ENCODE measurements at regions not wholly inside any gene's neighbourhood (a gene's known extent, or its start where the extent isn't known, plus 50 kb on each side); places are given as distances from the start of the nearest gene placed in this dataset.
"Not testable (repeated sequence)": the region's sequence is repeated elsewhere in the genome, so short reads cannot be mapped to it uniquely, and the experiment has no call there.

DNA sequence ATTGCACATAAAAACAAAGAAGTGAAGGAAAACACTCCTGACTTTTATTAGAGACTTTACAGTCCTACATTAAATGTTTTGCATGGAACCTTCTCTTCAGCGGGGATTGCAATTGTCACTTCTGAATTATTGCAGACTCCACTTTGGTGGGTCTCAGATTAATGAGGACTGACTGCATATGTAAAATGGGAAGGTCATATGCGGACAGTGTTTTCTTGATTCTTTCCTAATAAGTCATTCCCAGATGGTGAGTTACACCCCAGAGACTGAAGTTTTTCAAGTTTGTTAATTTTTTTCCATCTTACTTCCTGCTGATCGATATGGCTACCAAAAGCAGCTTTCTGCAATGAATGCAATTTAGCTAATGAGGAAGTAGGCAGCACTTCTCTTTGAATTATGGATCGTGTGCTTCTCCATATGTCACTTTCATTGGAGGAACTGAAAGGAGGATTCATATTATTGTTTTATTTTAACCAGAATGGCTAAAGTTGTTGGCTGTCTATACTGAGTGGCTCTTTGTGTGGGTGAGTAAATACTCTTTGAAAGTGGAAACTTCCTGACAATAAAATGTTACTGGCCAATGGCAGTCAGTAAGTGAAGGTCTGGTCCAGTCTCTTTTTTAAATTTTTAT lies 119.3 kb upstream of the CLNK start:
- Mint-ChIP-seq H3K36me3 (ENCODE audit: insufficient read depth) (no peaks in the 10 kb centered on the region), H3K9me3 (peaks cover 1 to 4% of the 10 kb centered on the region in 2 donors), H3K4me1 (ENCODE audit: low read depth in 2 of 2) (no peaks in the 10 kb centered on the region), H3K27me3 (peaks cover 0 to 14% of the 10 kb centered on the region in 2 donors), H3K27ac (no peak overlapping the region), H3K4me3 (no peak overlapping the region)
- ATAC-seq (replicated peaks) = no peak
- no peak for DNase-seq

DNA sequence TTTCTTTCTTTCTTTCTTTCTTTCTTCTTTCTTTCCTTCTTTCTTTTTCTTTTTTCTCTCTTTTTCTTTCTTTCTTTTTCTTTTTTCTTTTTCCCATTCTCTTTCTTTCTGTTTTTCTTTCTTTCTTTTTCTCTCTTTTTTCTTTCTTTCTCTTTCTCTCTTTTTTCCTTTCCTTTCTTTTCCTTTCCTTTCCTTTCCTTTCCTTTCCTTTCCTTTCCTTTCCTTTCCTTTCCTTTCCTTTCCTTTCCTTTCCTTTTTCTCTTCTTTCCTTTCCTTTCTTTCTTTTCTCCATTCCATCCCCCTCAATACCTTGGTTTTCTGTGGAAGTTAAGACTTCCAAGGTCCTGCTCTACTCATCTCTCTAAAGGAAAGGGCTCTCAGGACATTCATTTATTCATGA lies 102.8 kb upstream of the CLNK start:
- no peak overlapping the region for H3K27ac Mint-ChIP-seq
- H3K36me3 Mint-ChIP-seq (ENCODE audit: insufficient read depth) = no peaks in the 10 kb centered on the region
- no peak for ATAC-seq (replicated peaks)
- H3K4me1 Mint-ChIP-seq (ENCODE audit: low read depth in 2 of 2) = no peaks in the 10 kb centered on the region
- no peak for DNase-seq
- no peak overlapping the region for H3K4me3 Mint-ChIP-seq
- H3K9me3 Mint-ChIP-seq = peaks cover 0 to 12% of the 10 kb centered on the region in 2 donors
- peaks cover 0 to 12% of the 10 kb centered on the region in 2 donors for H3K27me3 Mint-ChIP-seq

DNA sequence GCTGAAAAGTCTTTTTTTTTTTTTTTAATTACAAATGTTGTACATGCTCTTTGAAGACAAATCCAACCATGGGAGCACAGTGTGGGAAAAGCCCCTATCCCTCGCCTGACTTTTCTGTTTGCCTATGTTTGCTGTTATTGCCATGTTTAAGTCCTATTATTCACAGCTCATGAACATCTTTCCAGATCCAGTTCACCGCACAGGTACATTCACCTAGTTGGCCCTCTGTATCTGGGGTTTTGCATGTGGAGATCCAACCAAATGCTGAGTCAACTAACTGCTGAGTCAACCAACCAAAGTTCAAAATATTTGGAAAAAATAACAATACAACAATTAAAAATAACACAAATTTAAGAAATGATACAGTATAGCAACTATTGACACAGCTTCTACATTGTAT lies 100.1 kb upstream of the CLNK start:
- peaks cover 0 to 23% of the 10 kb centered on the region in 2 donors for H3K27me3 Mint-ChIP-seq
- no peak overlapping the region for H3K27ac Mint-ChIP-seq
- no peaks in the 10 kb centered on the region for H3K36me3 Mint-ChIP-seq (ENCODE audit: insufficient read depth)
- no peak overlapping the region for H3K4me3 Mint-ChIP-seq
- peaks cover 6 to 7% of the 10 kb centered on the region in 2 donors for H3K9me3 Mint-ChIP-seq
- DNase-seq (no peak), ATAC-seq (replicated peaks) (no peak)
- no peaks in the 10 kb centered on the region for H3K4me1 Mint-ChIP-seq (ENCODE audit: low read depth in 2 of 2)

DNA sequence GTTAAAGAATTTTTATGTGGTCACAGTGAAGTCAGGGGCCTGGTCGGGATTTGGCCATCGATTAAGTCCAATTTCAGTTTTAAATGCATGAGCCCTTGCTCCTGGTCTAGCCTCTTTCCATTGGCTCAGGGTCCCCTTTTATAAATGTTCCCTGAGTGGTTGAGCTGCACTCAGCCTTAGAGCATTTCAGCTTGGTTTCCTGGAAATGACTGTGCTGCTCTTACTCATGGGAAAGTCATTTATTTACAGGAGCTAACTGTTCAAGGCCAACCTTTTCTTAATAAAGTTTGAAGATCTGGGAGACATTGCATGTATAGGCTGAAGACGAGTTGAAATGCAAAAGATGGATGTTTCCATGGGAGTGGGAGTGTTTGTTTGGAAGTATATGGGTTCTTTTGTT lies 98.8 kb upstream of the CLNK start:
- Mint-ChIP-seq H3K9me3 (peaks cover 6 to 7% of the 10 kb centered on the region in 2 donors), H3K4me3 (no peak overlapping the region), H3K4me1 (ENCODE audit: low read depth in 2 of 2) (no peaks in the 10 kb centered on the region), H3K27ac (no peak overlapping the region), H3K27me3 (peaks cover 0 to 23% of the 10 kb centered on the region in 2 donors), H3K36me3 (ENCODE audit: insufficient read depth) (no peaks in the 10 kb centered on the region)
- ATAC-seq (replicated peaks) = no peak
- DNase-seq = no peak

DNA sequence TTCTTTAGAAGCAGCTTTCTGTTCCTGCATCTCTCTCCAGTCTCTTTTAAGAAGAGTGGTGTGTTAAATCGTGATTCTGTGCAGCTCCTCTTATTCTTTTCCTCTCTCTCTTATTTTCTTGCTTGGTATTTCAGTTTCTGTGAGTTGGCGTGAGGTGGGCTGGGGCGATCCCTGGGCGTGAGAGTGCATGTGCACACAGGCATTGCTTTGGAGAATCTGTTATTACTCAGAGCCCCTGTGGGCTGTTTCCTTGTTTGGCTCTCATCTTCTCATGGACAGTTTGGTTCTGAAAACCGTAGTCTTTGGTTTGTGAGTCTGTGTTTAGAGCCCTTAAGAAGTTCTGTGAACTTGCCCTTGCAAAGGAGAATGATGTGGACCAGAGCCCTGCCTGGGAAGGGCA lies 97.2 kb upstream of the CLNK start:
- H3K27me3 Mint-ChIP-seq = peaks cover 0 to 23% of the 10 kb centered on the region in 2 donors

DNA sequence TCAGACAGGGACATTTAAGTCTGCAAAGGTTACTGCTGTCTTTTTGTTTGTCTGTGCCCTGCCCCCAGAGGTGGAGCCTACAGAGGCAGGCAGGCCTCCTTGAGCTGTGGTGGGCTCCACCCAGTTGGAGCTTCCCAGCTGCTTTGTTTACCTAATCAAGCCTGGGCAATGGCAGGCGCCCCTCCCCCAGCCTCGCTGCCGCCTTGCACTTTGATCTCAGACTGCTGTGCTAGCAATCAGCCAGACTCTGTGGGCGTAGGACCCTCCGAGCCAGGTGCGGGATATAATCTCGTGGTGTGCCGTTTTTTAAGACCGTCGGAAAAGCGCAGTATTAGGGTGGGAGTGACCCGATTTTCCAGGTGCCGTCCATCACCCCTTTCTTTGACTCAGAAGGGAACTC lies 96.2 kb upstream of the CLNK start:
- H3K27me3 Mint-ChIP-seq = peaks cover 0 to 23% of the 10 kb centered on the region in 2 donors
- H3K27ac Mint-ChIP-seq; H3K36me3 Mint-ChIP-seq (ENCODE audit: insufficient read depth); H3K9me3 Mint-ChIP-seq; H3K4me3 Mint-ChIP-seq; DNase-seq; H3K4me1 Mint-ChIP-seq (ENCODE audit: low read depth in 2 of 2); ATAC-seq (replicated peaks): not testable (repeated sequence)

More for the DNA sequence above, 97.2 kb upstream of the CLNK start:
- Mint-ChIP-seq H3K4me3 (no peak overlapping the region), H3K9me3 (peaks cover 2 to 7% of the 10 kb centered on the region in 2 donors), H3K36me3 (ENCODE audit: insufficient read depth) (no peaks in the 10 kb centered on the region), H3K27ac (no peak overlapping the region), H3K4me1 (ENCODE audit: low read depth in 2 of 2) (no peaks in the 10 kb centered on the region)
- ATAC-seq (replicated peaks) (no peak), DNase-seq (no peak)

DNA sequence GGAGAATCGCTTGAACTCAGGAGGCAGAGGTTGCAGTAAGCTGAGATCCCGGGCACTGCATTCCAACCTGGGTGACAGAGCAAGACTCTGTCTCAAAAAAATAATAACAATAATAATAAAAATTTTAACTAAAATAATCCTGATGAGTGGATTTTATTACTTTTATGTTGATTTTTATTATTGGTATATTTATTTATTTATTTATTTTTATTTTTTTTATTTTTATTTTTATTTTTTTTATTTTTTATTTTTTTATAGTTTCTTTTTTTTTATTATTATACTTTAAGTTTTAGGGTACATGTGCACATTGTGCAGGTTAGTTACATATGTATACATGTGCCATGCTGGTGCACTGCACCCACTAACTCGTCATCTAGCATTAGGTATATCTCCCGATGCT lies 90.6 kb upstream of the CLNK start:
- ATAC-seq (replicated peaks); H3K27me3 Mint-ChIP-seq; H3K4me1 Mint-ChIP-seq (ENCODE audit: low read depth in 2 of 2); DNase-seq; H3K36me3 Mint-ChIP-seq (ENCODE audit: insufficient read depth); H3K9me3 Mint-ChIP-seq; H3K4me3 Mint-ChIP-seq; H3K27ac Mint-ChIP-seq: not testable (repeated sequence)

DNA sequence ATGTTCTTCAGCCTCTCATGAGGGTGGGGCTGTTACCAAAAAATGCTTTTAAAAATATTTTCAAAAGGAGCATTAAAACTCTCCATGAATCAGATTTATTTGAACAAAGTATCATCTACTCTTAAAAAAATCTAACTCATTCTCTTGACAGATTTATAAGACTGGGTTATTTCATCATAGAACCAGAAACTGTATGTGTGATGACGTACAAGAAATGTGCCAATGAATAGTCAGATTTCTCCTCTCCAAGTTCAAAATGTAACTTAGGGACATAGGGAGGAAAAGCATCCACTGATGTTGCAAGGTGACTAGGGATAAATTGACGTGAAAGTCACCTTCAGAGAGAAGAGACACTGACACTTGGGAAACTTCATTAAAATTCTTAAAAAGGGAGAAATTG lies 89.1 kb upstream of the CLNK start:
- ATAC-seq (replicated peaks) (no peak), DNase-seq (no peak)
- no peaks in the 10 kb centered on the region for H3K4me1 Mint-ChIP-seq (ENCODE audit: low read depth in 2 of 2)
- peaks cover 0 to 2% of the 10 kb centered on the region in 2 donors for H3K9me3 Mint-ChIP-seq
- no peaks in the 10 kb centered on the region for H3K36me3 Mint-ChIP-seq (ENCODE audit: insufficient read depth)
- no peak overlapping the region for H3K27ac Mint-ChIP-seq
- H3K4me3 Mint-ChIP-seq = no peak overlapping the region
- H3K27me3 Mint-ChIP-seq = no peaks in the 10 kb centered on the region

DNA sequence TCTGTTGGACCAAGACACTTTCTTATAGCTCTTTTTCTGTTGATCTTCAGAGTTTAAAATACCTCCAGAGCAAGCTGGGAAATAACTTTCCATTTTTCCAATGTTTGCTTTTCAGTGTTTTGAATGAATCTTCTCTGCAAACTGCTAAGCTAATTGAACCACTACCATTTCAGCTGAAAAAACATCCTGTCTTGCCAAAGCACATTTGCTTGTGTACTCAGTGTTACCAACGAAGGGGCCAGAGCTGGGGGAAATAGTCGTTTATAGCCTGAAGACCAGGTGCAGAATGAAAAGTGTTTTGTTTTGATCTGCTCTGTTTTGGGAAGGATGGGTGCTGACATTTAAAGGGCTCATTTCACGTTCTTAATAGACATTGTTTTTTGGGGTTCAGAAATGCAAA lies 88.4 kb upstream of the CLNK start:
- Mint-ChIP-seq H3K27ac (no peak overlapping the region), H3K27me3 (no peaks in the 10 kb centered on the region), H3K4me3 (no peak overlapping the region), H3K4me1 (ENCODE audit: low read depth in 2 of 2) (no peaks in the 10 kb centered on the region), H3K36me3 (ENCODE audit: insufficient read depth) (no peaks in the 10 kb centered on the region), H3K9me3 (peaks cover 0 to 2% of the 10 kb centered on the region in 2 donors)
- DNase-seq (no peak), ATAC-seq (replicated peaks) (no peak)

DNA sequence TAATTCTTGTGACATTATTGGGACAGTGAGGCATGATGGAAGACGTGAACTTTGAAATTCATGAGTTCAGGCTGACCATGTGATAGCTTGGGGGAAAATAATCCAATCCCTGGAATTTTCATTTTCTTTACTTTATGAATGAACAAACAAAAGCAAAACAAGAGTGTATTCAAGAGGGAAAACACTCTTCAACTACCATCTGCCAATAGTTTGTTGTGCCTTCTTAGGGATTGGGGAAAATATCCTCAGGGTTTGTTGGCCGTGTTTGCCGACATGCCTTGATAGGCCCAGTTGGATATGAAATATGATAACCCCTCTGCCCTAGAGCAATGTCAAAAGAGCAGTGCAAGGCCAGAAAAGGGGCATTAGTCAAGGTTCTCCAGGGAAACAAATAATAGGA lies 80.8 kb upstream of the CLNK start:
- no peak for DNase-seq
- Mint-ChIP-seq H3K27ac (no peak overlapping the region), H3K9me3 (peaks cover 0 to 9% of the 10 kb centered on the region in 2 donors), H3K4me3 (no peak overlapping the region), H3K4me1 (ENCODE audit: low read depth in 2 of 2) (no peaks in the 10 kb centered on the region), H3K27me3 (no peaks in the 10 kb centered on the region), H3K36me3 (ENCODE audit: insufficient read depth) (no peaks in the 10 kb centered on the region)
- no peak for ATAC-seq (replicated peaks)

DNA sequence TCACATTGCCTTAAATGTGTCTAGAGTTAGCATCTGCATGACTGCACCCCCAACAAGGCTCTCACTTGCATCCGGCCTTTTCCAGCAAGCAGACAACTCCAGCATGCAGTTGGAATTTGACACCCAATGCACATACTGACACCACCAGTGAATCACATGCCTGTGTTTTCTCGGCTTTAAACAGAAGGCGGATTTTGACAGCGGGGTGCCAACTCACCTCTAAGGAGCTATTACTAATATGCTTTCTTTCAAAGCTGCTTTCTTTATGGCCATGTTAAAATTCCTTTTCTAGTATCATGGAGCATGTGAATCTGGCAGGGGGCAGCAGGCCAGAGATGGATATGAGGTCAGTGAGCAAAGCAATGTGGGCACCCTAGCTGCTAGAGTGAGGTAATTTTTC lies 78.0 kb upstream of the CLNK start:
- ATAC-seq (replicated peaks) = no peak
- Mint-ChIP-seq H3K4me1 (ENCODE audit: low read depth in 2 of 2) (no peaks in the 10 kb centered on the region), H3K4me3 (no peak overlapping the region), H3K9me3 (peaks cover 0 to 8% of the 10 kb centered on the region in 2 donors), H3K27me3 (no peaks in the 10 kb centered on the region), H3K36me3 (ENCODE audit: insufficient read depth) (no peaks in the 10 kb centered on the region), H3K27ac (no peak overlapping the region)
- DNase-seq = no peak

DNA sequence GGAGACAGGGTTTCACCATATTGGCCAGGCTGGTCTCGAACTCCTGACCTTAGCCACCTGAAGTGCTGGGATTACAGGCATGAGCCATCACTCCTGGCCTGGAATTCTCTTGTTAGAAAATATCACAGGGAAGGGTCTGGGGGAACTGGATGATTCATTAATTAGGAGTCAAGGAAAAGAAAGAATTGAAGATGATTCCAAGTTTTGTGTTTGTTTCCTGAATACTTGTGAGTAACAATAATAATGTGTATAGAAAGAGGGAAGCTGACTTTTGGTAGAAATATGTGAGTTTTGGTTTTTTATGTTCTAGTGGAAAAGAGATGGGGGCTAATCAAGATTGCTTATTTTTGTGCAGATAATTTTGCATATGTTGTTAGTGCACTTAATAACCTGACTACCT lies 77.3 kb upstream of the CLNK start:
- ATAC-seq (replicated peaks) (no peak), DNase-seq (no peak)
- Mint-ChIP-seq H3K4me1 (ENCODE audit: low read depth in 2 of 2) (no peaks in the 10 kb centered on the region), H3K36me3 (ENCODE audit: insufficient read depth) (no peaks in the 10 kb centered on the region), H3K27ac (no peak overlapping the region), H3K9me3 (peaks cover 0 to 6% of the 10 kb centered on the region in 2 donors), H3K27me3 (no peaks in the 10 kb centered on the region), H3K4me3 (no peak overlapping the region)

DNA sequence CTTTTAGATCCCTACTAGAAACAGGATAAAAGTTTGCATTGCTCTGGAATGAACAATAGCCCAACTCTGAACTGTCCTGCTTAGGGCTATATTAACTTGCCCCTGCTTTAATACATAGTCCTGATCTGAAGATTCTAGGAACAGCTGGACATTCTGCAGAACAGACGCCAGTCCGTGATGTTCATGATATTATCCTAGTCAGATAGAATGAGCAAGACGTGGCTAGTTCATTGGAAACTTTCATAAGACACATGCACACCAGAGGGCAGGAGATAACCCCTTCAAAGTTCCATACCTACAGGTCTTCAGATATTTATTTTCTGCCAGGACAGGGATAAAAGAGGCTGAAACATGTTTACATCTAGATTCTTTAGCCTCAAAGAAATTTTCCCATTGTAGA lies 75.5 kb upstream of the CLNK start:
- ATAC-seq (replicated peaks) (no peak), DNase-seq (no peak)
- Mint-ChIP-seq H3K4me1 (ENCODE audit: low read depth in 2 of 2) (no peaks in the 10 kb centered on the region), H3K4me3 (no peak overlapping the region), H3K9me3 (peaks cover 0 to 6% of the 10 kb centered on the region in 2 donors), H3K27me3 (peaks cover 0 to 6% of the 10 kb centered on the region in 2 donors), H3K36me3 (ENCODE audit: insufficient read depth) (no peaks in the 10 kb centered on the region), H3K27ac (no peak overlapping the region)

DNA sequence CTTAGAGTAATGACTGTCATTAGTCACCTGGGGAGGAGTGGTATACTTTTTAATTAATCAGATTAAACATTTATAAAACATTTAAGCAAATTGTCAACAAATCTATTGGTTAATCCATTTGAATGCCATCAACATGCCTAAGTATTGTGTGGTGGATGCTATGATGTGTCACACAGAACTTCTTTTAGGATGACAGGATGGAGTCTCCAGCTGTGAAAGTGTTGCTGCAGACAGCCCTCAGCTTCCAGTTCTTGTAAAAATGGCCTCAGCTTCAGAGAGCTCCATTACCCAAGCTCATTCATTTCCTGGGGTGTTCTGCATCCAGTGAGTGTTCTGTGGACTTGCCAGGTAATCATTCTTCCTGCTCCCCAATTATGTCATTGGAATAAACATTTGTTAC lies 74.3 kb upstream of the CLNK start:
- Mint-ChIP-seq H3K27me3 (peaks cover 0 to 6% of the 10 kb centered on the region in 2 donors), H3K4me3 (no peak overlapping the region), H3K36me3 (ENCODE audit: insufficient read depth) (no peaks in the 10 kb centered on the region), H3K4me1 (ENCODE audit: low read depth in 2 of 2) (no peaks in the 10 kb centered on the region), H3K9me3 (peaks cover 0 to 3% of the 10 kb centered on the region in 2 donors), H3K27ac (no peak overlapping the region)
- no peak for ATAC-seq (replicated peaks)
- DNase-seq = no peak
